GM08714 (cell line): ENCODE measurements at regions not wholly inside any gene's neighbourhood (a gene's known extent, or its start where the extent isn't known, plus 50 kb on each side); places are given as distances from the start of the nearest gene placed in this dataset.
"Not testable (repeated sequence)": the region's sequence is repeated elsewhere in the genome, so short reads cannot be mapped to it uniquely, and the experiment has no call there.

Experiments used
- H3K4me3 ChIP-seq: fragments of 200-500 bp; sonication (Bioruptor generic); 2 replicates; pipeline ENCODE4 v1.5.1; 2014; ENCODE audit warnings: mild to moderate bottlenecking, low read length, inconsistent platforms
- ZNF274 ChIP-seq: IDR thresholded peaks from 2 replicates; pipeline ENCODE4 v1.6.1; 2012; ENCODE audit warnings: mild to moderate bottlenecking, low read depth, low read length

GRCh38 chr16:16763449-16763848 lies 384.5 kb downstream of the NPIPA7 start:
- no peak for TF ChIP-seq ZNF274
- H3K4me3 ChIP-seq = no peak overlapping the region

GRCh38 chr16:16770717-16771116 lies 391.8 kb downstream of the NPIPA7 start:
- not testable (repeated sequence) for H3K4me3 ChIP-seq

- no peak for TF ChIP-seq ZNF274
- H3K4me3 ChIP-seq = no peak overlapping the region
Observed at GRCh38 chr16:16774389-16774788, 395.4 kb downstream of the NPIPA7 start.

GRCh38 chr16:16778332-16778731 lies 399.4 kb downstream of the NPIPA7 start:
- H3K4me3 ChIP-seq = no peak overlapping the region
- no peak for TF ChIP-seq ZNF274

GRCh38 chr16:16780588-16780987 lies 401.6 kb downstream of the NPIPA7 start:
- H3K4me3 ChIP-seq = no peak overlapping the region
- TF ChIP-seq ZNF274 = no peak

GRCh38 chr16:16782153-16782552 lies 403.2 kb downstream of the NPIPA7 start:
- no peak for TF ChIP-seq ZNF274
- H3K4me3 ChIP-seq = no peak overlapping the region

- TF ChIP-seq ZNF274 = no peak
- no peak overlapping the region for H3K4me3 ChIP-seq
Observed at GRCh38 chr16:16788004-16788403, 409.1 kb downstream of the NPIPA7 start.

- H3K4me3 ChIP-seq = no peak overlapping the region
- TF ChIP-seq ZNF274 = no peak
Observed at GRCh38 chr16:16790597-16790996, 411.7 kb downstream of the NPIPA7 start.

- TF ChIP-seq ZNF274 = no peak
- H3K4me3 ChIP-seq = no peak overlapping the region
Observed at GRCh38 chr16:16791051-16791450, 412.1 kb downstream of the NPIPA7 start.

GRCh38 chr16:16797239-16797638 lies 418.3 kb downstream of the NPIPA7 start:
- H3K4me3 ChIP-seq = no peak overlapping the region

GRCh38 chr16:16798504-16798903 lies 419.6 kb downstream of the NPIPA7 start:
- H3K4me3 ChIP-seq = no peak overlapping the region
- TF ChIP-seq ZNF274 = no peak

More at GRCh38 chr16:16797239-16797638, 418.3 kb downstream of the NPIPA7 start:
- TF ChIP-seq ZNF274 = no peak

- TF ChIP-seq ZNF274 = no peak
- H3K4me3 ChIP-seq = no peak overlapping the region
Observed at GRCh38 chr16:16805809-16806208, 426.9 kb downstream of the NPIPA7 start.

- no peak for TF ChIP-seq ZNF274
- H3K4me3 ChIP-seq = no peak overlapping the region
Observed at GRCh38 chr16:16815641-16816040, 436.7 kb downstream of the NPIPA7 start.

- H3K4me3 ChIP-seq = no peak overlapping the region
- TF ChIP-seq ZNF274 = no peak
Observed at GRCh38 chr16:16817196-16817595, 438.3 kb downstream of the NPIPA7 start.

GRCh38 chr16:16821261-16821660 lies 442.3 kb downstream of the NPIPA7 start:
- no peak overlapping the region for H3K4me3 ChIP-seq
- TF ChIP-seq ZNF274 = no peak

GRCh38 chr16:16828913-16829398 lies 450.0 kb downstream of the NPIPA7 start:
- no peak for TF ChIP-seq ZNF274
- H3K4me3 ChIP-seq = no peak overlapping the region
